GM12873 (cell line): ENCODE measurements at regions not wholly inside any gene's neighbourhood (a gene's known extent, or its start where the extent isn't known, plus 50 kb on each side); places are given as distances from the start of the nearest gene placed in this dataset.

Experiments
- CTCF ChIP-seq: IDR thresholded peaks from 2 replicates; pipeline ENCODE4 v1.5.1; 2012; ENCODE audit warnings: low read depth, mild to moderate bottlenecking, moderate library complexity, low read length, control low read depth; ENCODE audit not compliant: insufficient read depth; ENCODE audit errors: missing control alignments

DNA sequence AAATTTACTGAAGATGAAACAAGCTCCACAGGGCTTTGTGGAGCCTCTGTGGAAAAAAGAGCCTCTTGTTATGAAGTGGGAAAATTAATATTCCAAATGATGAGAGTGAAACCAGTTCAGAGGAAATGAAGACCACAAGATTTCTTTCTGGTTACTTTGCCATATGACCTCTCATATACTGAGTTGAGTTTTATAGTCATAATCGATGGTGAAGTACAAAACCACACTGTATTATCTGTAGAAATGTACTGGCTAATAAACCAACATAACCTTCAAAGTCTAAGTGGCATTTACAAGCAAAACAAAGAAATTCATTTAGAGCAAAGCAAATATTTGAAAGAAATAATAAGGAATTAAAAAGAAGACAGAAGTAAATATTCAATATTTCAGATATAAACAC, 662.6 kb upstream of the ZWINT start:
- TF ChIP-seq CTCF, result no peak

DNA sequence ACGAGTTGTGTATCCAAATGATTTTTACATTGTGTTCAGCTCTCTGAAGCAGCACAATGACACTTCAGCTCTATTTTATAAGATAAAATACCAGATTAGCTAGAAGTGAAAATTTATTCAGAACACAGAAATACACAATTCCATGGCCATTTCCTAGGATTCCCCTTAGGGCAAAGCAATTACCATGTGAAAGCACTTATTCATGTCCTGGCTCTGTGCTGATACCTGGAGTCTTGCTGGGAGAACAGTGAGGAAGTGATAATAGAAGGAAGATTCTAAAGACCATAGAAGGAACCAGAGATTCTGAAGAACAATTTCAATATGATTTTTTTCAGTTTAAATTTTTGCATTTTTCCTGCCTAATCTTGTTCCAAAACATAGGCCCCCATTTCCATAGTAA, 657.4 kb upstream of the ZWINT start:
- TF ChIP-seq CTCF, result no peak

- no peak for TF ChIP-seq CTCF
Observed at GRCh38 chr10:57017356-57018037, 656.4 kb upstream of the ZWINT start.

GRCh38 chr10:57015595-57016318, 654.7 kb upstream of the ZWINT start:
- no peak for TF ChIP-seq CTCF

DNA sequence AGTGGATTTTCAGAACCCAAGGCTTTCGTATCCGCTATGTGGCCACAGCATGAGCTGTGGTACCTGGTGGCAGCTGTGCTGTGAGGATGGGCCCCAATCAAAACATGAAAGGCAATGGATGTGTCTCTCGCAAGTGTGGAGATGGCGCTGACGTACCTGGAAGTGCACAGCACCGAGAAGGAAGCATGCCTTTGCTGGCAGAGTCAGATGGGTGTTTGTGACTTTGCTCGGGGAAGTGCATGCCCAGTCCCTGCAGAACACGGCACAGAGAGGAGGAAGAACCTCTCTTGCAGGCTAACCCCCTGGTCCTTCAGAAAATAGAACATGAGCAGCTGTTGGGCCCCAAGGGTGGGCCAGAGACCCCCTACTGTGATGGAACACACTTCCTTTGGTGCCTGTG, 654.1 kb upstream of the ZWINT start:
- no peak for TF ChIP-seq CTCF

GRCh38 chr10:57014758-57015157, 653.7 kb upstream of the ZWINT start:
- TF ChIP-seq CTCF, result no peak

- TF ChIP-seq CTCF, result no peak
Observed at GRCh38 chr10:57008189-57008588, 647.1 kb upstream of the ZWINT start.
